ENCODE measurements at regions not wholly inside any gene's neighbourhood (a gene's known extent, or its start where the extent isn't known, plus 50 kb on each side); places are given as distances from the start of the nearest gene placed in this dataset.

DNA sequence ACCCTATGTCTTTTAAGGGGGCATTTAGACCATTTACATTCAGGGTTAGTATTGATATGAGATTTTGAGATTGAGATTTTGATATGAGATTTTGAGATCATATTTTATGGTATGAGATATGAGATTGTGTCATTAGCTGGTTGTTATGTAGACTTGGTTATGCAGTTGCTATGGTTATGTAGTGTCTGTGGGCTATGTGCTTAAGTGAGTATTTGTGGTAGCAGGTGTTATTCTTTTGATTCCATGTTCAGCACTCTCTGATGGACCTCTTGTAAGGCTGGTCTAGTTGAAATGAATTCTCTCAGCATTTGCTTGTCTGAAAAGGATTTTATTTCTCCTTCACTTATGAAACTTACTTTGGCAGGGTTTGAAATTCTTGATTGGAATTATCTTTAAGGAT is 225.4 kb downstream of the SATB1 start:
- H3K4me2 ChIP-seq (ENCODE audit: insufficient read depth, low read length), result no peak overlapping the region
- TF ChIP-seq CTCF (IDR thresholded peaks at IDR 0.05; ENCODE audit: extremely low read depth, low read depth, low read length), result no peak
- H4K20me1 ChIP-seq (ENCODE audit: insufficient read depth, low read length), result no peaks in the 10 kb centered on the region
- H3K36me3 ChIP-seq (ENCODE audit: insufficient read depth, low read length), result no peaks in the 10 kb centered on the region
- H3K4me1 ChIP-seq (ENCODE audit: insufficient read depth, low read length), result no peaks in the 10 kb centered on the region
- H3K9me3 ChIP-seq (ENCODE audit: low read depth, low read length), result no peaks in the 10 kb centered on the region
- no peaks in the 10 kb centered on the region for H3K79me2 ChIP-seq (ENCODE audit: insufficient read depth, low read length)
- no peak for DNase-seq (ENCODE audit: insufficient read length, low spot score, missing footprints)
- H3K27me3 ChIP-seq (ENCODE audit: insufficient read depth, low read length), result no peaks in the 10 kb centered on the region
- H3K4me3 ChIP-seq (ENCODE audit: insufficient read depth, low read length), result no peak overlapping the region
- H3K27ac ChIP-seq (ENCODE audit: low read depth, low read length), result no peak overlapping the region
- H2AFZ ChIP-seq (ENCODE audit: low read length), result no peak overlapping the region

DNA sequence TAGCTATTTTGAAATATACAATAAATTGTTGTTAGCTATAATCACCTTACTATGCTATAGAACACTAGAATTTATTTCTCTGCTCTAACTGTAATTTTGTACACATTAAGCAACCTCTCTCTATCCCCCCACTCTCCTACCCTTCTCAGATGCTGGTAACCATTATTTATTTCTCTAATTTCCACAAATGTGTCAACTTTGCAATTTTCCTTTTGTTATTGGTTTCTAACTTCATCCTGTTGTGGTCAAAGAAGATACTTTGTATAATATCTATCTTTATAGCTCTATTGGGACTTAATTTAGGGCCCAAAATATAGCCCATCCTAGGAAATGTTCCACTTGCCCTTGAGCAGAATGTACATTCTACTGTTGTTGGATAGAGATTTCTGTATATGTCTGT is 229.3 kb downstream of the SATB1 start:
- Histone ChIP-seq H4K20me1 (ENCODE audit: insufficient read depth, low read length) (no peaks in the 10 kb centered on the region), H3K27me3 (ENCODE audit: insufficient read depth, low read length) (no peaks in the 10 kb centered on the region), H3K4me1 (ENCODE audit: insufficient read depth, low read length) (no peaks in the 10 kb centered on the region), H3K9me3 (ENCODE audit: low read depth, low read length) (no peaks in the 10 kb centered on the region), H3K4me2 (ENCODE audit: insufficient read depth, low read length) (no peak overlapping the region), H2AFZ (ENCODE audit: low read length) (no peak overlapping the region), H3K4me3 (ENCODE audit: insufficient read depth, low read length) (no peak overlapping the region), H3K27ac (ENCODE audit: low read depth, low read length) (no peak overlapping the region), H3K79me2 (ENCODE audit: insufficient read depth, low read length) (no peaks in the 10 kb centered on the region), H3K36me3 (ENCODE audit: insufficient read depth, low read length) (no peaks in the 10 kb centered on the region)
- no peak for DNase-seq (ENCODE audit: insufficient read length, low spot score, missing footprints)
- TF ChIP-seq CTCF (IDR thresholded peaks at IDR 0.05; ENCODE audit: extremely low read depth, low read depth, low read length), result no peak

GRCh38 chr3:18194431-18194830 is 230.7 kb downstream of the SATB1 start:
- no peak for TF ChIP-seq CTCF (IDR thresholded peaks at IDR 0.05; ENCODE audit: extremely low read depth, low read depth, low read length)
- Histone ChIP-seq H3K4me2 (ENCODE audit: insufficient read depth, low read length) (no peak overlapping the region), H3K27me3 (ENCODE audit: insufficient read depth, low read length) (no peaks in the 10 kb centered on the region), H3K27ac (ENCODE audit: low read depth, low read length) (no peak overlapping the region), H3K4me3 (ENCODE audit: insufficient read depth, low read length) (no peak overlapping the region), H4K20me1 (ENCODE audit: insufficient read depth, low read length) (no peaks in the 10 kb centered on the region), H2AFZ (ENCODE audit: low read length) (no peak overlapping the region), H3K36me3 (ENCODE audit: insufficient read depth, low read length) (no peaks in the 10 kb centered on the region), H3K9me3 (ENCODE audit: low read depth, low read length) (no peaks in the 10 kb centered on the region), H3K4me1 (ENCODE audit: insufficient read depth, low read length) (no peaks in the 10 kb centered on the region), H3K79me2 (ENCODE audit: insufficient read depth, low read length) (no peaks in the 10 kb centered on the region)
- DNase-seq (ENCODE audit: insufficient read length, low spot score, missing footprints), result no peak

DNA sequence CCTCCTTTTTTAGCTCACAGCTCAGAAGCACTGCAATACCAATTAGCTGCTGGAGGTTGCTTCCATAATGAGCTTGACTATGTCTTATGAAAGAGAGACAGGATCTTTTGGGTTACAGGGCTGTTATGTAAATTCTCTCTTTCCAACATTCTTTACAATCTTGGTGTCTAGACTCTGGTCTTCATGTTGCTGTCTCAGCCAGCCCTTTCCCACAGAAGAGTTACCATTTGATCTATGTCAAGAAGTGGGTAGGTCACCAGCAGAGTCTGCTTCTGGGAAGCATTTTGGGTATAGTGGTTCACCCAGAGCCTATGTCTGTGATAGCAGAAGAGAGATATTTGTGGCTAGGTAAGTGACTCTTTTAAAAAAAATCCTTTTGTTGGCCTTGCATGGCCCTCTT is 234.5 kb downstream of the SATB1 start:
- H2AFZ ChIP-seq (ENCODE audit: low read length), result no peak overlapping the region
- H3K36me3 ChIP-seq (ENCODE audit: insufficient read depth, low read length), result no peaks in the 10 kb centered on the region
- DNase-seq (ENCODE audit: insufficient read length, low spot score, missing footprints), result no peak
- no peak overlapping the region for H3K27ac ChIP-seq (ENCODE audit: low read depth, low read length)
- no peaks in the 10 kb centered on the region for H3K9me3 ChIP-seq (ENCODE audit: low read depth, low read length)
- H3K4me3 ChIP-seq (ENCODE audit: insufficient read depth, low read length), result no peak overlapping the region
- no peaks in the 10 kb centered on the region for H3K27me3 ChIP-seq (ENCODE audit: insufficient read depth, low read length)
- H3K4me1 ChIP-seq (ENCODE audit: insufficient read depth, low read length), result no peaks in the 10 kb centered on the region
- H3K79me2 ChIP-seq (ENCODE audit: insufficient read depth, low read length), result no peaks in the 10 kb centered on the region
- no peak overlapping the region for H3K4me2 ChIP-seq (ENCODE audit: insufficient read depth, low read length)
- H4K20me1 ChIP-seq (ENCODE audit: insufficient read depth, low read length), result no peaks in the 10 kb centered on the region
- no peak for TF ChIP-seq CTCF (IDR thresholded peaks at IDR 0.05; ENCODE audit: extremely low read depth, low read depth, low read length)
